ENCODE measurements at regions not wholly inside any gene's neighbourhood (a gene's known extent, or its start where the extent isn't known, plus 50 kb on each side); places are given as distances from the start of the nearest gene placed in this dataset.
A peak's percentile ranks its signal among the peaks of the same experiment; 100 is the strongest.
"Not testable (repeated sequence)": the region's sequence is repeated elsewhere in the genome, so short reads cannot be mapped to it uniquely, and the experiment has no call there.

DNA sequence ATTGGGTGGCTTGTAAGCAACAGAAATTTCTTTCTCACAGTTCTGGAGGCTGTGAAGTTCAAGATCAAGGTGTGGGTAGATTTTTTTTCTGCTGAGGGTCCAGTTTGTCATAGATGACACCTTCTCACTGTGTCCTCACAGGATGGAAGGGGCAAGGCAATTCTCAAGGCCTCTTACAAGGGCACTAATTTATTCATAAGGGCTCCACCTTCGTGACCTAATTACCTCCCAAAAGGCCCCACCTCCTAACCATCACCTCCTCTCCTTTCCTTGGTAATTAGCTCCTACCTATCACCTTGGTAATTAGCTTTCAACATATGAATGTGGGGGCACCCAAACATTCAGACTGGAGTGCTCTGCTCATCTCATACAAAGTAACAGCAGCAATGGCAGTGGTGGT lies 92.3 kb upstream of the CD44 start:
- DNase-seq (ENCODE audit: low spot score): no peak

DNA sequence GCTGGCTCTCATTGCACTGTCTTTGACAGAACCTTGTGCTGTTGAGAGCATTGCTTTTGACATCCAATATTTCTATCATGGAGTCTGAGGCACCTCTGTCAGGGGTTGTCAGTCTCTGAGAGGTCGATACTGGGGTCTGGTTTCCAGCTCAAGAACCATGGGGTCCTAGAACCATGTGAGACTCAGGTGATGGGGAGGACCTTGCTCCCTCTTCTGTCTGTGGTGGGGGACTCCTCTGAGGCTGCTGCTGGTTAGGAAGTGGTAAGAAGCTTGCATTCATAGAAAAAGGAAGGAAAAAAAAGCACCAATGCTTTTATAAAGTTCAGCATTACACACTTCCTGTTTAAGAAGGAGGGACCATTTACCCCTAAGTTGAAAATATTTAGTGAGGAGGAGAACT lies 91.8 kb upstream of the CD44 start:
- no peak for DNase-seq (ENCODE audit: low spot score)

DNA sequence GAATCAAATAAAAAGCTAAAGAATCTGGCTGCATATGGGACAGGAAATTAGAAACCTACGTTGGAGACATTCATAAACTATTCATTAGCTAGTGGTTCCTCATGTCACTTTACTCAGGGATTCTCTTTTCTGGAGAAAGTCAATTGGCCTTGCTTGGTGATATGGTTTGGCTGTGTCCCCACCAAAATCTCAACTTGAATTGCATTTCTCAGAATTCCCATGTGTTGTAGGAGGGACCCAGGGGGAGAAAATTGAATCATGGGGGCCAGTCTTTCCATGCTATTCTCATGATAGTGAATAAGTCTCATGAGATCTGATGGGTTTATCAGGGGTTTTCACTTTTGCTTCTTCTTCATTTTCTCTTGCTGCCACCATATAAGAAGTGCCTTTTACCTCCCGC lies 91.2 kb upstream of the CD44 start:
- no peak for DNase-seq (ENCODE audit: low spot score)

DNA sequence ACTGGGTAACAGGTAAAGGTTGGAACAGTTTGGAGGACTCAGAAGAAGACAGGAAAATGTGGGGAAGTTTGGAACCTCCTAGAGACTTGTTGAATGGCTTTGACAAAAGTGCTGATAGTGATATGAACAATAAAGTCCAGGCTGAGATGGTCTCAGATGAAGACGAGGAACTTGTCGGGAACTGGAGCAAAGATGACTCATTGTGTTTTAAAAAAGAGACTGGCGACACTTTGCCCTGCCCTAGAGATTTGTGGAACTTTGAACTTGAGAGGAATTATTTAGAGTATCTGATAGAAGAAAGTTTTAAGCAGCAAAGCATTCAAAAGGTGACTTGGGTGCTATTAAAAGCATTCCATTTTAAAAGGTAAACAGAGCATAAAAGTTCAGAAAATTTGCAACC lies 90.6 kb upstream of the CD44 start:
- not testable (repeated sequence) for DNase-seq (ENCODE audit: low spot score)

DNA sequence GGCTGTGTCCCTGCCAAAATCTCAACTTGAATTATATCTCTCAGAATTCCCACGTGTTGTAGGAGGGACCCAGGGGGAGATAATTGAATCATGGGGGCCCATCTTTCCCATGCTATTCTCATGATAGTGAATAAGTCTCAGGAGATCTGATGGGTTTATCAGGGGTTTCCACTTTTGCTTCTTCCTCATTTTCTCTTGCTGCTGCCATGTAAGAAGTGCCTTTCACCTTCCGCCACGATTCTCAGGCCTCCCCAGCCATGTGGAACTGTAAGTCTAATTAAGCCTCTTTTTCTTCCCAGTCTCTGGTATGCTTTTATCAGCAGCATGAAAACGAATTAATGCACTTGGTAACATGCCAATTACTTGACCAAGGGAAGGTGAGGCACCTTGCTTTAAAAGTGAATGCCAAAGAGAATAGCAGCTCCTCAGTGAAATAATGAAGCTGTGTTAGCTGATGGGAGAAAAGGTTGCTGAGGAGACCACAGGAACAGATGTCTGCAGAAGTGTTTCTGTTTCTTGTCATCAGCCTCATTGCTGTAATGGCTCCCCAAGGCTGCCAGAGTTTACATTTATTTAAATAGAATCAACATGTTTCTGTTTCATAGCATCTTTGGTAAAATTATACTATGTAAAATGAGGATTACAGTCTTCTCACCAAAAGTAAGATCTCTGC lies 89.0 kb upstream of the CD44 start:
- no peak for DNase-seq (ENCODE audit: low spot score)

DNA sequence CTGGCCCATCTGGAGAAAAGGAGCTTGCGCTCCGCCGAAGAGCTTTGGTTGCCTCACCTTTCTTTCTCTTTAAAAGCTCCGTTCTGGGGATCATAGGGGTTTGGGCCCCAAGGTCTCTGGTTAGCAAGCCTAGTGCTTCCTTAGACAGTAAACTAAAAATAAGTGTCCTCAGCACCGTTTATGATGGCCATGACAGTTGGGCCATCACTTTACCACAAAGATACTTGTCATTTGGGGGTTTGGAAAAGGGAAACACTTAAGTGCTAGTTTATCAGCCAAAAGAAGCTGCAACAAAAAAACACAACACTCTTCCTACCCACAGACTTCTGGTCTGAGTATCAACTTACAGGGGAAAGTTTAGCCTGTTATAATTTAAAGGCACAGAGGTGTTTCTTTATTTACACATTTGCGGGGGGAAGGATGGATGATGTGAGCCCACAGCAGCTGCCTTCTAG lies 88.4 kb upstream of the CD44 start:
- DNase-seq (ENCODE audit: low spot score): no peak

DNA sequence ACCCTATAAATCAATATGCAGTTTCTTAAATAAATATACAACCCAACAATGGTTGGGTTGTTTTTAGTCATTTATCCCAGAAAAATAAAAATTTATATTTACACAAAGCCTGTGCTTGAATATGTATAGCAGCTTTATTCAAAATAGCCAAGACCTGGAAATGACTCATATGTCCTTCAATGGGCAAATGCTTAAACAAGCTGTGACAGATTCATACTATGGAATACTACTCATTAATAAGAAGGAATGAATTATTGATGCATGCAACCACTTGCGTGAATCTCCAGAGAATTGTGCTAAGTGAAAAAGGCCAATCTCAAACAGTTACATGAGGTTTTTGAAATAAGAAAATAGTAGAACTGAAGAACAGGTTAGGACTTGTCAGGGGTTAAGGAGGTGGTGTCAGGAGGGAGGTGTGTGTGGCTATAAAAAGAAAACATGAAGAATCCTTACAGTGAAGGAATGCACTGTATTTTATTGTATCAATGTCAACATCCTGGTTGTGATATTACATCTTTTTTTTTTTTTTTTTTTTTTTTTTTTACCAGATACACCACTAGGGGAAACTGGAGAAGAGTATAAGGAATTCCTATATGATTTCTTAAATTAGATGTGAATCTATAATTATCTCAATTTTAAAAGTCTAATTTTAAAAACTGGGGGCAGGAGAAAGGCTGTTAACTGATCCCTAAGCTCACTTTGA lies 82.4 kb upstream of the CD44 start:
- no peak for DNase-seq (ENCODE audit: low spot score)

DNA sequence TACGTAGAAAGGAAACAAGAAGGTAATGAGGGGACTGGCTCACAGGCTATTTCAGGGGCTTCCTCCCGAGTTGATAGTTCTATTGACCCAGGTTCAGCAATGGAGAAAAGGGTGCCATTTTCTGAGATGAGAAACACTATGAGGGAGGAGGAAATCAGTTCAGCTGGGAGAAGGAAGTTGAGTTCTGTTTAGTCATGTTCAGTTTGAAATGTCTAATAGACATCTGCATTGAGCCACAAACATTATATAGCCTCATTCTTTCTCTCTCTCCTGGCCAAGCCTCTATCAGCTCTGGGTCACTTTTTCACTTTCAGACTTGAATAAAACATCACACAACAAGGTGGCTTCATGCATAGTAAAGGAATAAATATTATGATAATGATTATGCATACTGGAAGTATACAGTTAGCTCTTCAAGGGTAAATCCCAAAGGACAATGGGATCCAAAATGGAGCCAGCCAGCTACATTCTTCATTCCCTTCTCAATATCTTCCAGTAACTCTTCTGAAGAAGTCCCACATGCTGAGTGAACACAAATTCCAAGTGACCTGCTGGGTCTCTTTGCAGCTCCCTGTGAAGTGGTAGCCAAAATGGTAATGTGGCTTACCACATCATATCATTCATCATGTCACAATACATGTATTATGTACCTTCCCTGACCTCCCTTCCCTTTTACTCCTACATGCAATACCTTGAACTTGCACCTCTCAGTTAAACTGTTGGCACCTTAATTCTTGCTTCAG lies 80.9 kb upstream of the CD44 start:
- no peak for DNase-seq (ENCODE audit: low spot score)

DNA sequence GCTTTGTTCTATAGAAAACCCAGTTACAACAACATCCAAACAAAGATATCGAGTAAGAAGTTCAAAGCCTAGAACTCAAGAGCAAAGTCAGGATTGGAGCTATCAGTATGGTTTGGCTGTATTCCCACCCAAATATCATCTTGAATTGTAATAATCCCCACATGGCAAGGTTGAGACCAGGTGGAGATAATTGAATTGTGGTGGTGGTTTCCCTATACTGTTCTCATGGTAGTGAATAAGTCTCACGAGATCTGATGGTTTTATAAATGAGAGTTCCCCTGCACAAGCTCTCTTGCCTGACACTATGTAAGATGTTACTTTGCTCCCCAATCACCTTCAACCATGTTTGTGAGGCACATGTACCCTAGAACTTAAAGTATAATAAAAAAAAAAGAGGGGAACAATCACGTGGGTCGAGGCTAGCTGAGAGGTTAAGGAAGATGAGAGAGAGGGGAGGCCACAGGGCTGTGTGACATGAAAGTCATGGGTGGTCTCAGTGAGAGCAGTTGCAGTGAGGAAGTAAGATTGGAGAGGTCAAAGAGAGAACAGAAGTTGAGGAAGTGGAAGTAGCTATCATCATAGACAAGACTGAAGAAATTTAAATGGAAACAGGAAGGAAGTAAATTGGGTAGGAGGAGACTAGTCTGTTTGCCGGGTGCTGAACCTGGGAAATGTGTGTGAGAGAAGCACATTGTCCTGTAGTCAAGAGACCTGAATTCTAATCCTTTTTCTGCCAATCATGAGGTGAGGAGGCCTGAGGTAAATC lies 80.1 kb upstream of the CD44 start:
- DNase-seq (ENCODE audit: low spot score): no peak

DNA sequence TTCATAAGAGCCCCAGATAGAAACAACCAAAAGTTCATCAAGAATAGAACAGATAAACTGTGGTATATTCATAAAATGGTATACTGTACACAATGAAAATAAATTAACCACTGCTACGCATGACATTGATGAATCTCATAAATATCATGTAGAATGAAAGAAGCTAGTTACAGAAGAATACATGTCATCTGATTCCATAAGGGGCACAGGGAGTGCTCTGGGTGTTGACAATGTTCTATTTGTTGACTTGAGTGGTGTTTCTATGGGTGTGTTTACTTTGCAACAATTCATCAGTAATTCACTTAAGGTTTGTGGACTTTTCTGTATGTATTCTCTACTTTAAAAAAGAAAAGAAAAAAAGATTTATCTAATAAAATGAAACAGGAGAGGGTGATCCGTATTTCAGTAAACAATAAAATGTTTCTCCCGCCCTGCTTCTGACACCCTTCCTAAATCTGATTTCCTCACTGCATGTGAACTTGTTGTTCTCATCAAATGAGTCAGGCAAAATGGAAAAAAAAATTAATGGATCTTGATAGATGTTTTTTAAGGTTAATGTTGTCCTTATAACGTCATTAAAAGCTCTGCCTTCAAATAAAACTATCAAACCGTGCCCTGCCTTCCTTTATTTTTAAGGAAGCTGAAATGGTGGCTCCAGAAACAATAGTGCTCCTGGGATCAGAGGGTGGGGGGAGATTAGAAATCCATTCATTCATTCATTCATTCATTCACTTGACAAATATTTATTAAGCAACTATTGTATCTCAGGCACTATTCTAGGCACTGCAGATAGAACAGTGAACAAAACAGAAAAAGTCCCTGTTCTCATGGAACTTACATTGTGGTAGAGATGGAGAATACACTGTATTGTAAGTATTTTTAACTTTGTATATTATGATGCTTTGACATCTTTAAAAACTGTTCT lies 77.2 kb upstream of the CD44 start:
- DNase-seq (ENCODE audit: low spot score): no peak

DNA sequence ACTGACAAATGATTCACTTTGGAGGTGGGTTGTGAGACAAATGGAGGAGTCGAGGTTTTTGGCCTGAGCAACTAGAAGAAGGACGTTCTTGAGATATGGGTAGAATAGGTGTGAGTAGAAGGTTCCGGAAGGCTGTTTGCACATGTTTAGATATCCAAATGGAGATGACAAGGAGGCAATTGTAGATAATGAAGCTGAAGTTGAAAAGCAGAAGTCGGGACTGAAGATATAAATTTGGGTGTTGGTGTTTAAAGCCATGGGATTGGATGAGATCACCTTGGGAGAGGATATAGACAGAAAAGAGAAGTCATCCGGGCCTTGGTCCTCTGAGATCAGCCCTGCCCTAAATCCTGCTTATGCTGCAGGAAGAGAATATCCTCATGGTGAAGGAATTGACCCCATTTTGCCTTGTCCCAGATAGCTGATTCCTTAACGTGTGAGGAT lies 75.5 kb upstream of the CD44 start:
- DNase-seq (ENCODE audit: low spot score): no peak

DNA sequence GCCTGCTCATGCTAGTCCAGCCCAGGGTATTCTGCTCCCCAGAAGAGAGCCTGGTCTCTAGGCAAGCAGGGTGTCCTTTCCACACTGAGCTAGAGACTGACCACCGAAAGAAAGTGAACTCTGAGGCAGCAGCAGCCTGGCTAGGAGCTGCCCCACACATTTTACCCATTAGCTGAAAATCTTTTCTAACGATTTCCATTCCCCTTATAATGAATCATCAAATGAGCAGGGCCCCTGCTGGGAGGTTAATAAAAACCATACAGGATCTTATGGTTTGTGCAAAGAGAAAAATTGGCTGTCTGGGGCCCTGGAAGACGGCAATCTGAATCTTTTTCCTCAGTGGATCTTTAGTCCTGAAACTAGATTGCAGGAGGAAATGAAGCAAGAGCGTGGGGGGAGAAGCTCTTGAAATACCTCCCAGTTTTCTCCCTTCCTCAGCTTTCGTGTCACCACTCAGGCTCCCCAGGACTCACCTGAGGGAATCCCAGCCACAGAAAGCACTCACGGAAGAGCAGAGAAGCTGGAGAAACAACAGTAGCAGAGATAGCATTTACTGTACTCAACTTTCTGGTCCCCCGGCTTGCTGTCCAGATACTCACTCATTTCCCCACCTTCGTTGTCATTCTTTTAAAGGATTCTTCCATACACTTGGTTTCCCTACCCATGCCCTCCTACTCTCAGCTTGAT lies 74.7 kb upstream of the CD44 start:
- no peak for DNase-seq (ENCODE audit: low spot score)

DNA sequence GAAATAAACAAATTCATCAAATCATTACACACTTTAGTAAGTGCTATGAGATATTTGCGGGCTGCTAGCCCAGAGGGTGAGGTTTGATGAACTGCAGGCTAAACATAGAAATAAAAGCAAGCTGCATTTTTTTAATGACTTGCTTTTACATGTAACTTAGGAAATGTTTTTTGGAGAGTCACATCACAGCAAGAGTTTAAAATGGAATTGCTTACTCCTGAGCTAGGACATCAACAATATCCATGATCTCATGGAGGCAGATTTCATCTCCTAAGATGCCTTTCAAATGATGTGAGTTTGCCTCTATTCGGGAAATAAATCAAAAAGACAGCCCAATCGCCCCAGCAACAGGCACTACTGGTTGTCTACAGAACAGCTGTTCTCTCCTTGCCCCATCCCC lies 73.4 kb upstream of the CD44 start:
- DNase-seq (ENCODE audit: low spot score): no peak

DNA sequence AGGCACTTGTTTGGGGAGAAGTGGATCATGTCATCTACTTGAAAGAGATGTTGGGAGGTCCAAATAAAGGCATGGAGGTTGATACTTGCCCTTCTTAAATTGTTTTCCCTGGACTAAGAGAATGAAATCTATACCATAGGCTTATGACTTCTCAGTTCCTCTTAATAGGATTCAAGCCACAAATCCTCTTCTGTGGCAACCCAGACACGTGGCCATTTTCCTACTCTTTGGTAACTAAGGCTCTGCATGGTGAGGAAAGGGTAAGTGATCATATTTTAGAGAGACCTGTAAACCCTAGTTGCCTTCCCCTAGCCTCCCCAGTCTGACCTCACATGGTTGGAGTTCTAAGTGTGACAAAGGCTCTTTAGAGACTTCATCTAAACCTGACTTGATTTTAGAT lies 72.9 kb upstream of the CD44 start:
- DNase-seq (ENCODE audit: low spot score): no peak

DNA sequence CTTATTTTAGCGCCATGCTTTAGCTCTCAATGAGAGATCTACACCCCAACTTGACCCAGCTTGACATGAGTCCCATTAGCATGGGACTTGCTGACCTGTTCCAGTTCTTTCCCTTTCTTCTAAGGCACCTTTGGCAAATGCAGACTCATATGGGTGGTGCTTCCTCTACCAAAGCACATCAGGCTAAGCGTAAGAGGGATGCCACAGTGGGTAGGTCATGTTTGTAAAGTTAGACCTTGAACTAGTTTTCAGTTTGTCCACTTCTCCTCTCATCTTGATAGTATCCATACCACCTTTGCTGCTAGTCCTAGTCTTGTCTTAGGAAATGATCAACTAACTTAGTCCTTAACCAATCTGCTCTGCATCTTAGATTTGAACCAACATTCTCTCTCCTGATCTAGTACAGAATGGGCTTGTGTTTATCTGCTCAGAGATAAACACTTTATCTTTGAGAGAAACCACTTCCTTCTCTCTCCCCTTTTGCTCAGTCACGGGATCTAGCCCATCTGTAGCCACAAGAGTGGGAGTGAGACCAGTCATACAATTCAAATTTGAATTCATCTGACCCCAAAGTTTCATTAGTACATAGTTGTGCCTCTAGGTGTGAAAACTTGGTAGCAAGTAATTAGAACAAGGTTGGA lies 72.1 kb upstream of the CD44 start:
- DNase-seq (ENCODE audit: low spot score): no peak

DNA sequence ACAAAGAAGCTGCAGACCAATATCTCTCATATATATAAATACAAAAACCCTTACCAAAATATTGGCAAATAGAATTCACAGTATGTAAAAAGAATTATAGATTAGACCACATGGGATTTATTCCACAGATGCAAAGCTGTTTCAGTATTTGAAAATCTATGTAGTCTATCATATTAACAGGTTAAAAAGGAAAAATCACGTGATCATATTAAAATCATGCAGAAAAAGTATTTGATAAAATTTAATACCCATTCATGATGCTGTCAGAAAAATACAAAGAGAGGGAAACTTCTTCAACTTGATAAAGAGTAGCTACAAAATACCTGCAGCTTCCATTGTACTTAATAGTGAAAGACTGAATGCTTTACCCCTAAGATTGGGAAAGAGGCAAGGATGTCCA lies 67.2 kb upstream of the CD44 start:
- no peak for DNase-seq (ENCODE audit: low spot score)

DNA sequence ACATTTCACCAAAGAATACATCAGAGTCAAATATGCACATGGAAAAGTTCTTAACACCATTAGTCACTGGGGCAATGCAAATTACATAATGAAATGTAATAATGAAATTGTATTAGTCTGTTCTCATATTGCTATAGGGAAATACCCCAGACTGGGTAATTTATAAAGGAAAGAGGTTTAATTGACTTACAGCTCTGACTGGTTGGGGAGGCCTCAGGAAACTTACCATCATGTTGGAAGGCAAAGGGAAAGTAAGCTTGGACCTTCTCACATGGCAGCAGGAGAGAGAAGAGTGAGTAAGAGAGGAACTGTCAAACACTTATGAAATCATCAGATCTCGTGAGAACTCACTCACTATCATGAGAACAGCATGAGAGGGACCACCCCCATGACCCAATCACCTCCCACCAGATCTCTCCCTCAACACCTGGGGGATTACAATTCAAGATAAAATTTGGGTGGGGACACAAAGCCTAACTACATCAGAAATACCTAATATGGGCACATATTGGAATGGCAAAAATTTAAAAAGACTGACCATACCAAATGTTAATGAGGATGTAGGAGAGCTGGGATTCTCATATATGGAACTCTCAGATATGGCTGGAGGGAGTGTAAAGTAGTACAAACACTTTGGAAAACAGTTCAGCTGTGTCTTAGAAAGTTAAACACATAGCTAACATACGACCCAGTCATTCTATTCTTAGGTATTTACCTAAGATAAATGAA lies 65.1 kb upstream of the CD44 start:
- peak; percentile 8 for DNase-seq (ENCODE audit: low spot score)

DNA sequence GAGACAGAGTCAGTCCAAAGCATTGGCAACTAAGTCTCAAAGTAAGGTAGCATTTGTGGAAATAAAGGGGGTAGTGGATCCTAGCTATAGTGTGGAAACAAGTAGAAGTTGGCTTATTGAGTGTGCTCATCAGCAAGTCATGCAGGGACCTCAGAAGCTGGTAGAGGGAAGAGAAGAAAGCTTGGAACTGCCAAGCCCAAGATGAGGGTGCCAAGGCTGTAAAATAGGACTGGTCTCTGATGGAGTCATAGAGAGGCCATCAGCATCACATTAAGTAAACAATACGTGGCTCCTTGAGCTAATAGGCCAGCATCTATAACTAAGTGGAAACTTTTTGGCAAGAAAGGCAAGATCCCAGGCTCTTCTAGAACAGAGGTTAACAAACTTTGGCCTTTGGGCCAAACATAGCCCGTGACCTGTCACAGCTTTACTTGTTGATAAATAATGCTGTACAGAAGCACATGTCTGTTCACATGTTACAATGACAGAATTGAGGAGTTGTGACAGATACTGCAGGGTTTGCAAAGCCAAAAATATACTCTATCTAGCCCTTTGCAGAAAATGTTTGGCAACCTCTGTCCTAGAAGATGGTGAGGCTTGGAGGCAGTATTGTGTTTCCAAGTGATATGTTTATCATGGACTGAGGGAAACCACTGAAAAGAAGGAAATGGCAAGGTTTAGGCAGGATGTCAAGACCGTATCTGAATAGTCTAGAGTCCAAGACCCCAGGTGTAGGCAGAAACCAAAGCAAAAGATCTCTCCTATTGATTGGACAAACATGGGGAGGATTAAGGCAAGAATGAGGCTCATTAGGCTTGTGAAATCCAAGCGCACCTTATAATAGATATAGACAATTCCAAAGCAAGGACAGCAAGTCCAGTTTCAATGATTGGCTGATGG lies 62.5 kb upstream of the CD44 start:
- DNase-seq (ENCODE audit: low spot score): no peak
